ENCODE measurements at regions not wholly inside any gene's neighbourhood (a gene's known extent, or its start where the extent isn't known, plus 50 kb on each side); places are given as distances from the start of the nearest gene placed in this dataset.

GRCh38 chr6:81985191-81985590 lies 232.7 kb upstream of the TENT5A start:
- Histone ChIP-seq H3K27ac (no peak overlapping the region), H3F3A (ENCODE audit: low read depth) (no peaks in the 10 kb centered on the region), H3K9me3 (ENCODE audit: low read depth) (no peaks in the 10 kb centered on the region), H3K4me3 (no peak overlapping the region), H3K27me3 (no peaks in the 10 kb centered on the region), H4K20me1 (ENCODE audit: low read depth) (no peaks in the 10 kb centered on the region), H3K9ac (no peak overlapping the region), H3K4me2 (no peak overlapping the region), H3K4me1 (no peaks in the 10 kb centered on the region), H2AFZ (replicated peaks) (no peak overlapping the region), H3K36me3 (no peaks in the 10 kb centered on the region), H3K79me2 (ENCODE audit: low read depth) (no peaks in the 10 kb centered on the region)
- Mint-ChIP-seq H3K9me3 (no peaks in the 10 kb centered on the region), H3K27me3 (ENCODE audit: insufficient read depth, low read depth) (no peaks in the 10 kb centered on the region), H3K4me3 (no peak overlapping the region), H3K4me1 (no peaks in the 10 kb centered on the region), H3K27ac (no peak overlapping the region), H3K36me3 (no peaks in the 10 kb centered on the region)
- TF ChIP-seq EZH2phosphoT487 (IDR thresholded peaks at IDR 0.05) (no peak), CTCF (IDR thresholded peaks at IDR 0.05) (no peak), EZH2 (IDR thresholded peaks at IDR 0.05) (no peak)
- DNase-seq (ENCODE audit: low spot score) = no peak

- no peak overlapping the region for H3K4me2 ChIP-seq
- H3K36me3 ChIP-seq = no peaks in the 10 kb centered on the region
- H3K27me3 ChIP-seq = no peaks in the 10 kb centered on the region
- H4K20me1 ChIP-seq (ENCODE audit: low read depth) = no peaks in the 10 kb centered on the region
- Mint-ChIP-seq H3K27ac (no peak overlapping the region), H3K9me3 (no peaks in the 10 kb centered on the region), H3K36me3 (no peaks in the 10 kb centered on the region), H3K4me1 (no peaks in the 10 kb centered on the region), H3K27me3 (ENCODE audit: insufficient read depth, low read depth) (no peaks in the 10 kb centered on the region), H3K4me3 (no peak overlapping the region)
- H3K79me2 ChIP-seq (ENCODE audit: low read depth) = no peaks in the 10 kb centered on the region
- H3K4me1 ChIP-seq = no peaks in the 10 kb centered on the region
- no peak for DNase-seq (ENCODE audit: low spot score)
- no peaks in the 10 kb centered on the region for H3F3A ChIP-seq (ENCODE audit: low read depth)
- no peaks in the 10 kb centered on the region for H3K9me3 ChIP-seq (ENCODE audit: low read depth)
- no peak overlapping the region for H3K27ac ChIP-seq
- no peak overlapping the region for H3K9ac ChIP-seq
- no peak overlapping the region for H3K4me3 ChIP-seq
- TF ChIP-seq CTCF (IDR thresholded peaks at IDR 0.05) = no peak
- TF ChIP-seq EZH2phosphoT487 (IDR thresholded peaks at IDR 0.05) = no peak
- no peak overlapping the region for H2AFZ ChIP-seq (replicated peaks)
Measured at GRCh38 chr6:81984599-81984998, 232.1 kb upstream of the TENT5A start.

GRCh38 chr6:81981812-81982211 lies 229.3 kb upstream of the TENT5A start:
- H3K79me2 ChIP-seq (ENCODE audit: low read depth) = no peaks in the 10 kb centered on the region
- Mint-ChIP-seq H3K36me3 (no peaks in the 10 kb centered on the region), H3K27me3 (ENCODE audit: insufficient read depth, low read depth) (no peaks in the 10 kb centered on the region), H3K4me1 (no peaks in the 10 kb centered on the region), H3K9me3 (no peaks in the 10 kb centered on the region), H3K27ac (no peak overlapping the region), H3K4me3 (no peak overlapping the region)
- no peak overlapping the region for H3K9ac ChIP-seq
- H3K27me3 ChIP-seq = no peaks in the 10 kb centered on the region
- H3F3A ChIP-seq (ENCODE audit: low read depth) = no peaks in the 10 kb centered on the region
- H3K4me2 ChIP-seq = no peak overlapping the region
- no peaks in the 10 kb centered on the region for H3K4me1 ChIP-seq
- H3K36me3 ChIP-seq = no peaks in the 10 kb centered on the region
- H3K9me3 ChIP-seq (ENCODE audit: low read depth) = no peaks in the 10 kb centered on the region
- H3K27ac ChIP-seq = no peak overlapping the region
- TF ChIP-seq CTCF (IDR thresholded peaks at IDR 0.05) (no peak), EZH2phosphoT487 (IDR thresholded peaks at IDR 0.05) (no peak), EZH2 (IDR thresholded peaks at IDR 0.05) (no peak)
- H3K4me3 ChIP-seq = no peak overlapping the region
- H2AFZ ChIP-seq (replicated peaks) = no peak overlapping the region
- no peak for DNase-seq (ENCODE audit: low spot score)
- no peaks in the 10 kb centered on the region for H4K20me1 ChIP-seq (ENCODE audit: low read depth)

GRCh38 chr6:81979767-81980166 lies 227.3 kb upstream of the TENT5A start:
- no peak overlapping the region for H3K9ac ChIP-seq
- H2AFZ ChIP-seq (replicated peaks) = no peak overlapping the region
- Mint-ChIP-seq H3K27me3 (ENCODE audit: insufficient read depth, low read depth) (no peaks in the 10 kb centered on the region), H3K4me1 (no peaks in the 10 kb centered on the region), H3K27ac (no peak overlapping the region), H3K4me3 (no peak overlapping the region), H3K9me3 (peaks cover 4% of the 10 kb centered on the region), H3K36me3 (no peaks in the 10 kb centered on the region)
- no peaks in the 10 kb centered on the region for H4K20me1 ChIP-seq (ENCODE audit: low read depth)
- no peaks in the 10 kb centered on the region for H3K36me3 ChIP-seq
- no peak overlapping the region for H3K4me2 ChIP-seq
- H3K79me2 ChIP-seq (ENCODE audit: low read depth) = no peaks in the 10 kb centered on the region
- H3K4me1 ChIP-seq = no peaks in the 10 kb centered on the region
- TF ChIP-seq EZH2 (IDR thresholded peaks at IDR 0.05) (no peak), EZH2phosphoT487 (IDR thresholded peaks at IDR 0.05) (no peak), CTCF (IDR thresholded peaks at IDR 0.05) (no peak)
- H3K4me3 ChIP-seq = no peak overlapping the region
- no peak for DNase-seq (ENCODE audit: low spot score)
- no peaks in the 10 kb centered on the region for H3K27me3 ChIP-seq
- H3K9me3 ChIP-seq (ENCODE audit: low read depth) = no peaks in the 10 kb centered on the region
- no peak overlapping the region for H3K27ac ChIP-seq
- H3F3A ChIP-seq (ENCODE audit: low read depth) = no peaks in the 10 kb centered on the region

Data from neural progenitor cell (in vitro differentiated cells).